BE2C (cell line): ENCODE measurements at regions not wholly inside any gene's neighbourhood (a gene's known extent, or its start where the extent isn't known, plus 50 kb on each side); places are given as distances from the start of the nearest gene placed in this dataset.

Experiments
- DNase-seq: peaks from one replicate; pipeline ENCODE4 v3.0.0-alpha.2; 2020
- H3K27me3 ChIP-seq: fragments of 250-450 bp; sonication (Bioruptor Pico); 2 replicates; pipeline ENCODE4 v1.5.1; 2020; ENCODE audit warnings: mild to moderate bottlenecking
- H3K36me3 ChIP-seq: fragments of 250-450 bp; sonication (Bioruptor Pico); 2 replicates; pipeline ENCODE4 v1.5.1; 2020; ENCODE audit warnings: mild to moderate bottlenecking
- H3K4me1 ChIP-seq: fragments of 250-450 bp; sonication (Bioruptor Pico); 2 replicates; pipeline ENCODE4 v1.5.1; 2020
- H3K4me3 ChIP-seq: 2 replicates; pipeline ENCODE4 v1.5.1; 2011; ENCODE audit warnings: low read depth, low read length
- H3K9me3 ChIP-seq: fragments of 250-450 bp; sonication (Bioruptor Pico); 2 replicates; pipeline ENCODE4 v1.5.1; 2020
- CTCF ChIP-seq: IDR thresholded peaks from 2 replicates; pipeline ENCODE4 v1.5.1; 2012; ENCODE audit warnings: mild to moderate bottlenecking, low read depth, low read length

GRCh38 chr6:141211845-141212244 lies 920.9 kb upstream of the GJE1 start:
- no peak for DNase-seq
- no peaks in the 10 kb centered on the region for H3K36me3 ChIP-seq
- no peak for TF ChIP-seq CTCF
- no peaks in the 10 kb centered on the region for H3K27me3 ChIP-seq
- no peaks in the 10 kb centered on the region for H3K4me1 ChIP-seq
- no peaks in the 10 kb centered on the region for H3K9me3 ChIP-seq
- no peak overlapping the region for H3K4me3 ChIP-seq

GRCh38 chr6:141210901-141211300 lies 921.8 kb upstream of the GJE1 start:
- Histone ChIP-seq H3K27me3 (no peaks in the 10 kb centered on the region), H3K4me1 (no peaks in the 10 kb centered on the region), H3K36me3 (no peaks in the 10 kb centered on the region), H3K4me3 (no peak overlapping the region), H3K9me3 (no peaks in the 10 kb centered on the region)
- no peak for DNase-seq
- no peak for TF ChIP-seq CTCF

GRCh38 chr6:141209890-141210289 lies 922.8 kb upstream of the GJE1 start:
- Histone ChIP-seq H3K4me1 (no peaks in the 10 kb centered on the region), H3K4me3 (no peak overlapping the region), H3K27me3 (no peaks in the 10 kb centered on the region), H3K36me3 (no peaks in the 10 kb centered on the region), H3K9me3 (no peaks in the 10 kb centered on the region)
- no peak for TF ChIP-seq CTCF
- DNase-seq: no peak

- no peaks in the 10 kb centered on the region for H3K36me3 ChIP-seq
- no peak overlapping the region for H3K4me3 ChIP-seq
- no peaks in the 10 kb centered on the region for H3K4me1 ChIP-seq
- no peaks in the 10 kb centered on the region for H3K9me3 ChIP-seq
- DNase-seq: no peak
- no peaks in the 10 kb centered on the region for H3K27me3 ChIP-seq
- no peak for TF ChIP-seq CTCF
Observed at GRCh38 chr6:141208101-141208500, 924.6 kb upstream of the GJE1 start.

- no peaks in the 10 kb centered on the region for H3K27me3 ChIP-seq
- H3K4me1 ChIP-seq: no peaks in the 10 kb centered on the region
- no peak overlapping the region for H3K4me3 ChIP-seq
- no peaks in the 10 kb centered on the region for H3K9me3 ChIP-seq
- no peak for TF ChIP-seq CTCF
- H3K36me3 ChIP-seq: no peaks in the 10 kb centered on the region
- no peak for DNase-seq
Observed at GRCh38 chr6:141203902-141204575, 928.7 kb upstream of the GJE1 start.

GRCh38 chr6:141202626-141203025 lies 930.1 kb upstream of the GJE1 start:
- H3K4me3 ChIP-seq: no peak overlapping the region
- no peak for TF ChIP-seq CTCF
- H3K9me3 ChIP-seq: no peaks in the 10 kb centered on the region
- DNase-seq: no peak
- H3K4me1 ChIP-seq: no peaks in the 10 kb centered on the region
- no peaks in the 10 kb centered on the region for H3K27me3 ChIP-seq
- no peaks in the 10 kb centered on the region for H3K36me3 ChIP-seq
